A204.1 (cell line): ENCODE measurements at regions not wholly inside any gene's neighbourhood (a gene's known extent, or its start where the extent isn't known, plus 50 kb on each side); places are given as distances from the start of the nearest gene placed in this dataset.

ENCODE experiments used
- FAIRE-seq: peaks from 2 replicates; lab custom pipeline; 2012; peaks lifted over from hg19 to GRCh38; lab: Jason Lieb, UNC

DNA sequence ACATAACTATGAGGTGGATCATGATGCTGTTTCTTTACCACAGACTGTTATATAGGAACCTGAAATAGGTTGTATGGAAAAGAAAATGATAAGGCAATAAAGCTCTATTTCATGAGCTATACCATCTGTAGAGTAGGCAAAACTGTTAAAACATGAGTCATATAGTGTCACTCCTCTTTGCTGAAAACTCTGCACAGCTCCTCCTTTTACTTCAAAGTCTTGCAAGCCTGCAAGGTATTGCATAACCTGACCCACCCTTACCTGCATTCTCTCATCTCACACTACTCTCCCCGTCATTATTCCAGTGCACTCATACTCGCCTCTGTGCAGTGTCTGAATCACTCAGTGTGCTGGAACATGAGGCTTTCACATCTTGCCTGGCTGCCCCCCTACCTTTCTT is 790.1 kb downstream of the EFNA5 start:
- FAIRE-seq = no peak

- FAIRE-seq = no peak
These were observed 792.9 kb downstream of the EFNA5 start for GRCh38 chr5:106877881-106878280.

DNA sequence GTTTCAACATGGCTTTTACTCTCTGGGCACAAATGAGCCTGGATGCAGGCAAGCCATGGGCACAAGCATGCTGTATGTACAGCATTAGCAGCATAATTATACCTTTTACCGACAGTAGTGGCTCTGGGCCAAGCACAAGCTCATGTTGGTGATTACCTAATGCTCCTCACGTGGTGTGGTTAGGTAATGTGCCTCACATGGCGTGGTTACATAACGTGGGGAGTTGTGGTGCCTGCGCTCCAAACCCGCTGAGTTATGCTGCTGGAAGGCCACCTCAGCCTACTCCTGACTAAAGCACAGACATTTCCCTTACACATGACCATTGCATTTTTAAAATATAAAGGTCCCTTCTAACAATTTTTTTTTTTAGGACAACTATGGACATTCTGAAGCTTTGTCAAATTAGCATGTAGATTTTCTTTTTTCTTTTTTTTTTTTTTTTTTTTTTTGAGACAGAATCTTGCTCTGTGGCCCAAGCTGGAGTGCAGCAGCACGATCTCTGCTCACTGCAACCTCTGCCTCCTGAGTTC is 794.0 kb downstream of the EFNA5 start:
- no peak for FAIRE-seq

DNA sequence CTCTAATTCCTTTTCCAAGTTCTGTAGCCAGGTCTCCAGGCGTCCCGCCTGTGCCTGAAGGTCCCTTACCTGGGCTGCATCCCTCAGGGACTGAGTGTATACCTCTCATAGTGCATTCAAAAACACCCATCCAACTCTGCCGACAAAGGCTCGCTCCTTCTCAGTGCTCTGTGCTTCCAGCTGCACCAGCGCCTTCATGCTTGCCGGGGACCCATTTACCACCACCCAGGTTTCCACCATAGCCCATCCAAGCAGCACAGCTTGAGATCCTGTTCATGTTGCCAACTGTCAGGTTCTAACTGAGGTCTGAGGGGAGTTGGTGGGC is 794.5 kb downstream of the EFNA5 start:
- FAIRE-seq = no peak

DNA sequence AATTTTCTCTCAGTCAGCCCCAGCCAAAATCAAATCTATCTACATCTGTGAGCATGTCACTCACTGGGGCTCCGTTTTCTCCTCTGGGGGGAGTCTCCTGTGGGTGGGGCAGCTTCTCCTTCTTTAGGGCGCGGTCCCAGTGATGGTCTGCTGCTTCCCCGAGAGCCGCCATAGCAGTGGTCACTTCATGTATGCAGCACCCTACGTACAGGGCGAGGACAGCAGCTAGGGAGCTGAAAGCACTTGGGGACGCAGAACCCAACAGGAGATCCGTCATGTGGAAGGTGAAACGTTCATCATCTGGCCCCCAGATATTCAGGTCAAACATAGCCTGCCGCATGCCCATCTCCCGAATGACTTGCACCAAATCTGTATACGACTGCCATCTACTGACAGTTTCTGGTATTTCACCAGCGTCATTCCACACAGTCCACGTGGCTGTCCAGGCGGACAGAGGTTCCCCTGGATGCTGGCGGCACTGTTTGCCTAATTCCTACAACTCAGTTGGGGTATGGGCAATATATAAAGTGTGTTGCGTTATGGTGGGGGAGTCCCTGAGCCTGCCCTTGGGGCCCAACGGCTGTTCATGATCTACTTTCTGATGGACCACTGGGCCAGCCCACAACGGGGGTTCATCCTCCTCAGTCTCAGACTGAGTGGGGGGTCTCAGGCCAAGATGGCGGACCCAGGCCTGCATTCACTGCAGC is 795.0 kb downstream of the EFNA5 start:
- FAIRE-seq = no peak

DNA sequence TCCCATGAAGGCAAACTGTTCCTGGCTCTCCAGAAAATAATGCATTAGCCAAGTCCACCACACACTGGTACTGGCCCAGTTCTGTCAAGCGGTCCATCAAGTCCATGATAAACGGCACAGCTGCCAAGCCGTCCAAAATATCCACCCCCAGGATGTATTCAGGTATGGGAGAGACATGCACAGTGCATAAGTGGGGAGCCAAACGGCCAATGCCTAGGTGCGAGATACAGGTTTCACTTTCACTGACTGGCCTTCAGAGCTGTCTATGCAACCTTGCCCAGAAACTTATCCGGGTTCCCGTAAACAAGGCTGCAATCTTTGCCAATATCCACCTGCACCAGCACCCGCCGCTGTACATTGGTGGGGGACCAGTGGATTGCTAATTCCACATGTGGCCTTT is 795.8 kb downstream of the EFNA5 start:
- no peak for FAIRE-seq

DNA sequence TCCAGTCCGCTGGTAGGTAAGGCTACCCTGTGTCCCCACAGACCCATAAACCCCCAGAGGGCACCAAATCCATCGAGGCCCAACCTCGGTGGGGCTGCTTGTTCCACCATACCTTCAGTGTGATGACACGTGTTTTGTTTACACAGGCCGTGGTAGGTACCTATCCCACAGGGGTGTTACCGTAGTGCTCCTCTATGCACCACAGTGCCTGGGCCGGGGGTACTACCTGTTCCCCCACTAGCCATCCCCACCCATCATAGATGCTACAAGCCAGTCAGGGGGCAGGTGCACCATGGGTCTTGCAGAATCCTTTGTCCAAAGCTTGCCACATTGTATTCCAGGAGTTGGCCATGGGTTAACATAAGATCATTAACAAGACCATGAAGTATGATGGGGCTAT is 796.2 kb downstream of the EFNA5 start:
- FAIRE-seq = no peak

DNA sequence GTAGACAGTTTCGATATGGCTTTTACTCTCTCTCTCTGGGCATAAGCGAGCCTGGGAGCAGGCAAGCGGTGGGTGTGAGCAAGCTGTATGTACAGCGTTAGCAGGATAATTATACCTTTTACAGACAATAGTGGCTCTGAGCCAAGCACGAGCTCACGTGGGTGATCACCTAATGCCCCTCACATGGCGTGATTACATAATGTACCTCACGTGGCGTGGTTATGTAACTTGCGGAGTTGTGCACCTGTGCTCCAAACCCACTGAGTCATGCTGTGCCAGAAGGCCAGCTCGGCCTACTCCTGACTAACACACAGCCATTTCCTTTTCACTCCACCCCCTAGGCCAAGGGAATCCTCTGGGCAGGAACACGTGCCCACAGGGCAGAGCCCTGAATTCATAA is 797.2 kb downstream of the EFNA5 start:
- no peak for FAIRE-seq

DNA sequence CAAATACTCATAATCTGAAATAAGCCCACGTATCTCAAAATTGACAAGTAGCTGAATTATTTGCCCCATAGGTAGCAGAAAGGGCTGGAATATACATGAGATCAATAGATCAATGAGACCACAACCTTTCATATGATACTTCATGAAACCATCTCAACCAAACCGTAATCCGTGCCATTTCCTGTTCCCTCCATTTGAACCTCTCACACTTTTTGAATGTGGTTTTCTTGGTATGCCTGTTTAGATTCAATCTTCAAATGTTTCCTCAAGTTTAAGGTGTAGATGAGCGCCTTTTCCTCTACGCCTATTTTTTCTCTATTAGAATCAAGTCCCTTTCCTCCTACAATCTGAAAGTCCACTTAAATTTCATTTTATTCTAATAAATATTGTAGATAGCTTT is 805.5 kb downstream of the EFNA5 start:
- no peak for FAIRE-seq

DNA sequence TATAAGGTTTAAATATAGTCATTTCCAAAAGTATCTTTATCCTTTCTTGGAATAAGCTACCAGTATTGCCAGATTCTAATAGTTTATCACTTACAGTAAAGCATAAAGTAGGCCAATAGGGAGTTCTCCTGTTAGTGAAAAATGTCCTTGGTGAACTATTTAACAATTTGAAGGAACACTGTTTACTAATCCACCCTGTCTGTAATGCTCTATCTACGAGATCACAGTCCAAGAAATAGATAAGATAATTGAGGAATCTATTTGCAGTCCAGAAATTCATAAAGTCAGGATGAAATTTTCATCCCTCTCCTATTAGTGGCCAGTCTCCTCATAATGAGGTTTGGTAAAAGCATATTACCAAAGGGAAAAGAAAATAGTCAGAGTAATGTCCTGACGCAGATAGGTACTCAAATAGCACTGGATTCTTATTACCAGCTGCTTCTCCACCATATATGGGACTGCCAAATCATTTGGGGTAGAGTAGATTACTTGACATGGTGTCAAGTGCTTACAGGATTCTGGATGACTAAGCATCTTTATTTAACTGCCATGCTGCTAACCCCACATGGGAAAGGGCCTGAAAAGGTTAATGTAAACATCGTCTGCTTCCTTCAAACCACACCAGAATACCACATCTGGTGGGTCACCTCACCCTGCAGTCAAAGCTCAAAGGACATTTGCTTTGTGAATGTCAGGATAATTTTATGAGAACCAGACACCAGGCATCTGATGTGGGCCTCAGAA is 808.1 kb downstream of the EFNA5 start:
- FAIRE-seq = no peak

DNA sequence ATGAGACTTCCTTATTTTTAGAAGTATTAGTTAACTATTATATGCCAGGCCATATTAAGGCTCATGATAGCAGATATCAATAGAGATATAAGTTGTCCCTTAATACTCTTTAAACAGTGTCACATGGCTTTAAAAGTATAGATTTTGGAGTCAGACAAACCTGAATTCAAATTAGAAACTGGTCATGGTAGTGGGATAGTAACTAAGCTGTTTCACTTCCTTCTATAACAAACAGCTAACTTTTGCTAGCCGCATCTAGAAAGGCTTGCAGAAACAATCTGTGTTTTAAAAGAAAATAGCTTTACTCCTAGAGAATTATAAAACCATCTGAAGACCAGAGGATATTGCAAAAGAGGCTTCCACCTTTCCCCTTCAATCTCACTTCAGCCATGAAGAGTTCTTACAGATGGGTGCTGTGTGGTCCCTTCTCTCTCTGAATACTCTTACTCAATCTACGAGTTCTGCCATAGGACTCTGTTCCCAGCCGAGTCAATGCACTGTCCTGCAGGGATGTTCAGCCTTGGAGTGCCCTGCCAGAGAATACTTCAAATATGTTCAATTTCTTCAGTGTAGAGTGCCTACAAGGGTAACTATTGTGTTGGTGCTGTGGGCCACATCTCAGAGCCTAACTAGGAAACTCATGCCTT is 810.2 kb downstream of the EFNA5 start:
- FAIRE-seq = no peak

DNA sequence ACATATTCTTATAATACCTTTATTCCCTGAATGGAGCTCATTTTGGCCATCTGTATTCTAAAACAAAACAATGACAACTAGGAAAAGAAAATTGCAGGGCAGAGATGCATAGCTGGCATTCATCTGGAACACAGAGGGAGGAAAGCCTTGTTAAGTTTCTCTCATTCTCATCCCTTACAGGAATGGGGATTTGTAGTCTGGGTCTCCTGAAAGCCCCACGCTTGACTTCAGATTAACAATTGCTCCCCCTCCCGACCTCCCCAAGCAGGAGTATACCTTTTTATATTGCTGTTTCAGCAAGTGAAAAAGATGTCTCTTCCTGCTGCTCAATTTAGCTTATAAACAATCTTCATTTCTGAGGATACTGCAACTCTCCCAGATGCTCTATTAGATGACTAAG is 812.1 kb downstream of the EFNA5 start:
- FAIRE-seq = no peak

DNA sequence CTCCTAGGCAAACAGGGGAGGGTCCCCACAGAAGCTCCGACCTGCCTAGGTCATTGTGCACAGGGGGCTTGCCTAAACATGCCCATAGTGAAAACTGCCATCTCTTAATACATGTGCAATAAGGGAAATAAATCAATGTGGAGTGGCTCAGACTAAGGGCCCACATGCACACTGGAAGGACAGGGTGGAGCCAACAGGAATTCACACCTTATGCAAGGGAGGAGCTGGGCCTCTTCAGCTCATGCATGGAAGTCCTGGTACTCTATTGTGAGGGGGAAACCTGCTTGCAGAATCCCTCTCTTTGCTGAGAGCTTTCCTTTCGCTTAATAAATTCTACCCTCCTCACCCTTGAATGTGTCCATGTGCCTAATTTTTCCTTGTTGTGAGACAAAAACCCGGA is 815.8 kb downstream of the EFNA5 start:
- FAIRE-seq = no peak

- FAIRE-seq = no peak
These were observed 816.5 kb downstream of the EFNA5 start for GRCh38 chr5:106854105-106854687.

DNA sequence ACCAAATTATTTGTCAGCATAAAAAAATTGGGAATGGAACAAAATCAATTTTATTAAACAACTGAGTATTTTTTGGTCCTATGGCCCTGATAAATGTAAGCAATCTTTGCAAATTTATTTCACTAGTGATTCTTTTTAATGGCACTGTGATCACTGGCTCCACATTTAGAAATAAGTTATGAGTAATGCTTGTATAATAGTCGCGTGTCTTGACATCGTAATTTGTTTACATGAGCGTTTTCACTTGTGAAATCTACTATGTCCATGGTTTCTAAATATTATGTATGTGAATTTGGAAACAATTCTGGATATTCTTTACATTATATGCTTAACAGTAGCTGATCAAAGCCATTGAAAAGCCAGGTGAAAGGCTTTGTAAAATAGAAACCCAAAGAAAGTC is 817.5 kb downstream of the EFNA5 start:
- FAIRE-seq = no peak

GRCh38 chr5:106849266-106849665 is 821.5 kb downstream of the EFNA5 start:
- no peak for FAIRE-seq

DNA sequence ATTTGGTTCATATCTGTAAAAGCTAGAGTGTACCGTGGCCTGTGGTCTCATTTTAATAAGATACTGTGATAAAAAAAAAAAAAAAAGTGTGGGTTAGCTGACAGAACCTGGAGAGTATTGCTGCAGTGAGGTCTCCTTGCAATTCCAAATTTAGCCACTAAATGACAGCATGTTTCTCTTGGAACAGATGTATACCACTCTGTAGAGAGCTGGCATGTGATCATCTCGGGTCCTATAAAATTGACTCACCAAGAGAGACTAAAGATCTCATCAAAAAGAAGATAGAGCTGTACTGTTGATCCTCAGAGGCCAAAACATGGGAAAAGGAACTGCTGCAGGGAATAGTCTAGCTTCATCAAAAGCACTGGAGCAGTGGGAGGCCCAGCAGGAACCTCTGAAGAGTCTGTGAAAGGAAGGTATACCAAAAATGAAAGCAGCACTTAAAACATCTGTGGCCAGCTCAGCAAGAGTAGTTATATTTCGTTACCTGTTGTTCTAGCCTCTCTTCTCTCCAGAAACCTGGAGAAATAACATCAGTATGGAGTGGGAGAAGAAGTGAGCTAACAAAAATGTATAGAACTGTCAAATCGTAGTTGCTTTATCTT is 826.8 kb downstream of the EFNA5 start:
- no peak for FAIRE-seq

- no peak for FAIRE-seq
These were observed 837.2 kb downstream of the EFNA5 start for GRCh38 chr5:106833517-106833916.

DNA sequence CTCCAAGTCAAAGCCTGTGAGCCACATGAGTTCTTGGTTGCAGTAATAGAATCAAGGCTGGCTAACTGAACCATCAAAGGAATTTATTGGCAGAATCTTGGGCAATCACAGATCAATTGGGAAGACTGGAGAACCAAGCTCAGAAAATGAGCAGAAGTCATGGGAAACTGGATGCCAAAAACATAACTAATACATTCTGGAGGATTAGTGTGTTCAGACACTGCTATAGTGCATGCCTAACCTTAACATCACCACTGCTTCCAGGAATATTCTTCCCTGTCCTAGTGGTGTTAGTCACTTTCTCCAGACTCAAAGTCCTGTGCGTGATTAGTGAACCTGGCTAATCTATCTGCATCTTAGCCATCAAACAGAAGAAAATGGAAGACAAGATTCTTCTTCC is 843.7 kb downstream of the EFNA5 start:
- FAIRE-seq = no peak

GRCh38 chr5:106825374-106825773 is 845.4 kb downstream of the EFNA5 start:
- no peak for FAIRE-seq

GRCh38 chr5:106822851-106823250 is 847.9 kb downstream of the EFNA5 start:
- no peak for FAIRE-seq

DNA sequence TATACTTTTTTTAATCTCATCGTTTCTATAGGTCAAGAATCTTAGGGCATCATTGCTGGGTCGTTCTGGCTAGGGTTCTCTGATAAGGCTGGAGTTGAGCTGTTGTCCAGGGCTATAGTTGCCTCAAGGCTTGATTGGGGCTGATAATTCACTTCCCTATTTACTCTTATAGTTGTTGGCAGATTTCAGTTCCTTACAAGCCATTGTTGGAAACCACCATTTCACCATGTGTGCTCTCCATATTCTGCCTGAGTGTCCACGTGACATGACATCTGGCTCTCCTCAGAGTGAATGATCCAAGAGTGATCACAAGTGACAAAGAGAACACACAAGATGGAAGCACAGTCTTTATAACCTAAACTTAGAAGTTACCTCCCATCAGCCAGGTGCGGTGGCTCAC is 852.2 kb downstream of the EFNA5 start:
- FAIRE-seq = no peak

GRCh38 chr5:106814961-106815360 is 855.8 kb downstream of the EFNA5 start:
- no peak for FAIRE-seq
